ENCODE measurements at regions not wholly inside any gene's neighbourhood (a gene's known extent, or its start where the extent isn't known, plus 50 kb on each side); places are given as distances from the start of the nearest gene placed in this dataset.
A peak's percentile ranks its signal among the peaks of the same experiment; 100 is the strongest.
"Not testable (repeated sequence)": the region's sequence is repeated elsewhere in the genome, so short reads cannot be mapped to it uniquely, and the experiment has no call there.

- Mint-ChIP-seq H3K36me3 (no peaks in the 10 kb centered on the region), H3K27ac (no peak overlapping the region), H3K9me3 (no peaks in the 10 kb centered on the region)
- ATAC-seq (no peak), DNase-seq (ENCODE audit: low spot score in 2 of 2) (no peak)
Measured at GRCh38 chr6:153484056-153484455, 353.0 kb upstream of the RGS17 start.

DNA sequence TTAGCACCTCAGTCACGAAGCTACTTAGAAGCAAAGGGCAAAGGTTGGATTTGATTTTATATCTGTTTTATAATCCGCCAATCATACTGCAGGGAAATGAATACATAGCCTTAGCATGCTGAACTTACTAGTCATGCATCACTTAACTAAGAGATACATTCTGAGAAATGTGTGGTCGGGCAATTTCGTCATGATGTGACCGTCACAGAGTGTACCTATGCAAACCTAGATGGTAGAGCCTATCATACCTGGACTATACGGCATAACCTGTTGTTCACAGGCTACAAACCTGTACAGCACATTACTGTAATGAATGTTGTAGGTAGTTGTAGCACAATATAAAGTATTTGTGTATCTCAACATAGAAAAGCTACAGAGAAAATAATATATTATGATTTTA is 345.2 kb upstream of the RGS17 start:
- Mint-ChIP-seq H3K27ac (no peak overlapping the region), H3K9me3 (no peaks in the 10 kb centered on the region), H3K36me3 (no peaks in the 10 kb centered on the region)
- ATAC-seq (no peak), DNase-seq (ENCODE audit: low spot score in 2 of 2) (no peak)

DNA sequence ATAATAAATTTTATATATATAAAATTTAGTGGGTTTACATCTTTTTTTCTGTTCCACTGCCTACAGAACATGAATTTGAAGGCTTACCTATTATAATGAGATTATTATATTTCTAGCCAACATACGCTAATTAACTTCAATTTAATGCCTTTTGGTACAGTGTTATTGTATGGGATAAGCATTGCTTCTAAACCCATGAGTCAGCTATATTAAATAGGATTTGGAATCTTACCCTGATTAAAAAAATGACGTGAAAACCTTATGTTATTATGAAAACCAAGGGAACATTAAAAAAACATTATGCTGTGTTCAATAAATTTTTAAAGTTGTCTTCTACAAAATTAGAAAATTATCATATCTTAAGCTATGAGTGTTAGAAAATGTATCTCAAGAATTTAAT is 334.0 kb upstream of the RGS17 start:
- Mint-ChIP-seq H3K27ac (no peak overlapping the region), H3K9me3 (no peaks in the 10 kb centered on the region), H3K36me3 (no peaks in the 10 kb centered on the region)
- ATAC-seq (no peak), DNase-seq (ENCODE audit: low spot score in 2 of 2) (no peak)

GRCh38 chr6:153449279-153449678 is 318.2 kb upstream of the RGS17 start:
- no peaks in the 10 kb centered on the region for H3K36me3 Mint-ChIP-seq
- H3K27ac Mint-ChIP-seq, result no peak overlapping the region
- peaks cover 0 to 8% of the 10 kb centered on the region in 2 donors for H3K9me3 Mint-ChIP-seq
- no peak for DNase-seq (ENCODE audit: low spot score in 2 of 2)
- no peak for ATAC-seq

DNA sequence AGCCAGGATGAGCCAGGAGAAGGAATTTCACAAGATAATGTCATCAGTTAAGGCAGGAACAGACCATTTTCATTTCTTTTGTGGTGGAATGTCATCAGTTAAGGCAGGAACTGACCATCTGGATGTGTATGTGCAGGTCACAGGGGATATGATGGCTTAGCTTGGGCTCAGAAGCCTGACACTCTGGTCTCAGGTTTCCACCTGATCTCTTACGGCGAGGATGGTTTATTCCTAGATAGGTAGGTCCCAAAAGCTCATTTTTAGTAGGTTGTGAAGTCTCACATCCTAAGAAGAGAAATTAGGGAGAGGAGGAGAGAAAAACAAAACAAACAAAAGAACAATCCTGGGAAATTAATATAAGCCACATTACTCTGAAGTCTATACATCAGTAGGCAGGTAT is 311.7 kb upstream of the RGS17 start:
- not testable (repeated sequence) for ATAC-seq; DNase-seq (ENCODE audit: low spot score in 2 of 2); H3K36me3 Mint-ChIP-seq; H3K27ac Mint-ChIP-seq; H3K9me3 Mint-ChIP-seq

DNA sequence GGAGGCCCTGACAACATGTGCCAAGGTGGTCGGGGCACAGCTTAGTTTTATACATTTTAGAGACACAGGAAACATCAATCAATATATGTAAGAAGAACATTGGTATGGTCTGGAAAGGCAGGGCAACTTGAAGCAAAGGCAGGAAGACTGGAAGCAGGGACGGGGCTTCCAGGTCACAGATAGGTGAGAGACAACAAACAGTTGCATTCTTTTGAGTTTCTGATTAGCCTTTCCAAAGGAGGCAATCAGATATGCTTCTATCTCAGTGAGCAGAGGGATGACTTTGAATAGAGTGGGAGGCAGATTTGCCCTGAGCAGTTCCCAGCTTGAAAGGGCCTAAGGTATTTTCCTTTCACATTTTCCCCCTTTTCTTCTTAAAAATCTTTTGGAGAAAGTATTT is 311.0 kb upstream of the RGS17 start:
- Mint-ChIP-seq H3K9me3 (peaks cover 3 to 4% of the 10 kb centered on the region in 2 donors), H3K27ac (no peak overlapping the region), H3K36me3 (no peaks in the 10 kb centered on the region)
- DNase-seq (ENCODE audit: low spot score in 2 of 2) (no peak), ATAC-seq (no peak)

DNA sequence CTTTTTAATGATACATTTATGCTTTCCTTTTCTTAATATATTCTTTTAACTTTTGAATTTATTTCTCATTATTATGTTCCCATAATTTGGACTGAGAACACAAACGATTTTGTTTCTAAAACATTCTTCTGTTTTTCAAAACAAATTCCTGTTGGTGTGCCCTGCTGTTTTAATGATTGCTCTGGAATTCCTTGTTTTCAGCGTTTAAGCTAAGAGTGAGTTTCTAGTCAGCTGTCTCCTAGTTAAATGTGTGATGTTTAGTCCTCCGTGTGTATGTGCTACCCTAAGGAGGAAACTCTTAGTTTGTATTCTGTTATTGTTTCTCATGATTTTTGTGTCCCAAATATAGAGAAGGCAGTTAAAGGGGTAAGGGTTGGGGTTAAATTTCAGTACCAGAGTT is 306.1 kb upstream of the RGS17 start:
- ATAC-seq (no peak), DNase-seq (ENCODE audit: low spot score in 2 of 2) (no peak)
- Mint-ChIP-seq H3K9me3 (peaks cover 0 to 3% of the 10 kb centered on the region in 2 donors), H3K27ac (no peak overlapping the region), H3K36me3 (no peaks in the 10 kb centered on the region)

- no peak for DNase-seq (ENCODE audit: low spot score in 2 of 2)
- Mint-ChIP-seq H3K9me3 (peaks cover 0 to 3% of the 10 kb centered on the region in 2 donors), H3K36me3 (no peaks in the 10 kb centered on the region), H3K27ac (no peak overlapping the region)
- ATAC-seq, result no peak
Measured at GRCh38 chr6:153436351-153436750, 305.3 kb upstream of the RGS17 start.

DNA sequence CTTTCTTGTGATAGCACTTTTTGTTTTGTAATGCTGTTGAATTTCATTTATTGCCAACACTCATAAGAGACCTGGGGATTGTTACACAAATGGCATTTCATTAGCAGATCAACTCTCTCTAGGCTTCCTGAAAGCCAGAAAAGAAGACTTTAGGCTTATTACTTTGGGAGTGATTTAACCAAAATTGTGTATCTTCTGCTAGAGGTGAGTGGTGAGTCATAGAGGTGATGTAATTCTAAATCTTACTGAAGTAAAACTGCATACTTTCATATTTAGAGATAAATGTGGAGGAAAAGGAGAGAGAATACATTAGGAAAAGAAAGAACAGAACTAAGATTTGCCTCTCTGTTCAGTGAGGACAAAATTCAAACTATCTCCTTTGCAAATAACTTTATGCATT is 304.7 kb upstream of the RGS17 start:
- Mint-ChIP-seq H3K9me3 (peaks cover 0 to 3% of the 10 kb centered on the region in 2 donors), H3K27ac (no peak overlapping the region), H3K36me3 (no peaks in the 10 kb centered on the region)
- no peak for ATAC-seq
- DNase-seq (ENCODE audit: low spot score in 2 of 2), result no peak

DNA sequence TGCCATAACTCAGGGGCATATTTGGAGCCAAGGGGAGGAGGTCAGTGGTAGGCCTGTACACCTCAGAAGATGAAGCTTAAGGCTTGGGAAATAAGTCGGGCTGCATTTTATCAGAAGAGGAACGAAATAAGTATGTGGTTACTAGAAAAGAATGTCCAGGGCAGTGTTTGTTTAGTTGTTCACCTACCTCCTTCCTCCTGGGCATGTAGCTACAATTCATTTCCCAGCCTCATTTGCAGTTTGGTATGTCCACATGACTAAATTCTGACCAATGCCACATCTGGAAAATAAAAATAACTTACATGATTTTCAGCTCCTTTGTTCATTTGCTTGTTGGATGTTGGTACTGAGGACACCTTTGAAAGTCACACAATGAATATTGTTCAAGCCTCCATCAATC is 294.5 kb upstream of the RGS17 start:
- Mint-ChIP-seq H3K27ac (no peak overlapping the region), H3K36me3 (no peaks in the 10 kb centered on the region), H3K9me3 (peaks cover 0 to 3% of the 10 kb centered on the region in 2 donors)
- ATAC-seq (no peak), DNase-seq (ENCODE audit: low spot score in 2 of 2) (no peak)

GRCh38 chr6:153424719-153425400 is 293.8 kb upstream of the RGS17 start:
- H3K27ac Mint-ChIP-seq, result no peak overlapping the region
- DNase-seq (ENCODE audit: low spot score in 2 of 2) (no peak), ATAC-seq (no peak)
- no peaks in the 10 kb centered on the region for H3K36me3 Mint-ChIP-seq
- H3K9me3 Mint-ChIP-seq, result no peaks in the 10 kb centered on the region

DNA sequence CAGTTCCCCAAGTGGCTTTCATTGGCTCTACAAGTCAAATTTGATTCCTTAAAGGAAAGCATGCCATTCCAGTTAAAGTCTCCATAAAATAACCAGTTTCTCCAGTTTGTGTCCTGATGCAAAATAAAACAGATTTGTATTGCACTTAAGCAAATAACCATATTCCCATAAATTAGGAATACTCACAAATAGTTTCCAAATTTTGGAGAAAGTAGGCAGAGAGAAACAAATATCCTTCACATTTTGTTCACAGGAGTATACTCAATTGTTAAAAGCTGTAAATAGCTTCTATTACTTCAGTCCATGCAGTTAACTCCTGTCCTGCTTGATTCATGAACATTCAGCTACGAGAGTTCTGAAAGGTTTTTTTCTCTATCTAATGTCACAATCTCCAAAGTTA is 281.4 kb upstream of the RGS17 start:
- peaks cover under 1 to 6% of the 10 kb centered on the region in 2 donors for H3K9me3 Mint-ChIP-seq
- no peak for ATAC-seq
- no peak overlapping the region for H3K27ac Mint-ChIP-seq
- no peak for DNase-seq (ENCODE audit: low spot score in 2 of 2)
- H3K36me3 Mint-ChIP-seq, result no peaks in the 10 kb centered on the region

GRCh38 chr6:153411070-153411648 is 280.1 kb upstream of the RGS17 start:
- H3K9me3 Mint-ChIP-seq, result peaks cover 6 to 11% of the 10 kb centered on the region in 2 donors
- no peak overlapping the region for H3K27ac Mint-ChIP-seq
- no peaks in the 10 kb centered on the region for H3K36me3 Mint-ChIP-seq
- DNase-seq (ENCODE audit: low spot score in 2 of 2) (no peak), ATAC-seq (no peak)

- ATAC-seq (no peak), DNase-seq (ENCODE audit: low spot score in 2 of 2) (no peak)
- H3K9me3 Mint-ChIP-seq, result peaks cover 6 to 10% of the 10 kb centered on the region in 2 donors
- H3K27ac Mint-ChIP-seq, result no peak overlapping the region
- H3K36me3 Mint-ChIP-seq, result no peaks in the 10 kb centered on the region
Measured at GRCh38 chr6:153405931-153406330, 274.8 kb upstream of the RGS17 start.

DNA sequence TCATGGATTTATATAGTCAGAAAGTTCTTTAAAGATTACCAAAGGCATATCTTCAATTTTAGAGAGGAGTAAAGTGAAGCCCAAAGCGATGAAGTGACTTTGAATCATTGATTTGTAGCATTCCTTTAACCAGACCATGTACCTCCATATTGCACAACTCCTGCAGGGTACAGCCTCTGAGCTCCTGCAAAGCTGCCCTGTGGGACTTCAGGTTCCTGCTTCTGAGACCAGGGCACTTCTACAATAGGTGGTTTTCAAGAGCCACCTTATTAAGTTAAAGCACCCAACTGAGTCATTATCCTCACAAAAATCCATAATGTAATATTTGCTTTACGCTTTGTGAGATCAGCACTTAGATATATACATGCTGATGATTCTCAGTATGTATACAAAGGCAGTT is 270.7 kb upstream of the RGS17 start:
- Mint-ChIP-seq H3K36me3 (no peaks in the 10 kb centered on the region), H3K9me3 (peaks cover 0 to 4% of the 10 kb centered on the region in 2 donors), H3K27ac (no peak overlapping the region)
- DNase-seq (ENCODE audit: low spot score in 2 of 2) (no peak), ATAC-seq (no peak)

- DNase-seq (ENCODE audit: low spot score in 2 of 2) (no peak), ATAC-seq (peak in 1 of 2 donors; percentile 72)
- Mint-ChIP-seq H3K27ac (no peak overlapping the region), H3K9me3 (peaks cover 0 to 4% of the 10 kb centered on the region in 2 donors), H3K36me3 (no peaks in the 10 kb centered on the region)
Measured at GRCh38 chr6:153392156-153392555, 261.1 kb upstream of the RGS17 start.

DNA sequence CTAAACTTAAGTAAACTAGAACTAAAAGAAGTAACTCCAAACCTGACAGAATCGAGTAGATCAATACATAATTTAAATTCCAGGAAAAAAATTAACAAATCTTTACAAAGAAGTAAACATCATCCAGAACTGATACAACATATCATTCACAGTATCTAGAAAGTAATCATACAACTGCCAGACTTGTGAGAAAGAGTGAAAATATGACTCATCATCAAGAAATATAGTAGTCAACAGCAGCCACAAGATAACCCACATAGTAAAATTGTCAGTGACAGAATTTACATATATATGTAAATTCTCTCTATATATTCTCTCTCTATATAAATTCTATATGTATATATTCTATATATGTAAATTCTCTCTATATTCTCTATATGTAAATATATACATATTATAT is 242.8 kb upstream of the RGS17 start:
- Mint-ChIP-seq H3K9me3 (no peaks in the 10 kb centered on the region), H3K27ac (no peak overlapping the region), H3K36me3 (no peaks in the 10 kb centered on the region)
- ATAC-seq (peak in 1 of 2 donors; percentile 85), DNase-seq (ENCODE audit: low spot score in 2 of 2) (no peak)

GRCh38 chr6:153368131-153368530 is 237.0 kb upstream of the RGS17 start:
- DNase-seq (ENCODE audit: low spot score in 2 of 2), result no peak
- no peak overlapping the region for H3K27ac Mint-ChIP-seq
- no peaks in the 10 kb centered on the region for H3K36me3 Mint-ChIP-seq
- peaks cover 0 to 2% of the 10 kb centered on the region in 2 donors for H3K9me3 Mint-ChIP-seq
- no peak for ATAC-seq
